ENCODE measurements at regions not wholly inside any gene's neighbourhood (a gene's known extent, or its start where the extent isn't known, plus 50 kb on each side); places are given as distances from the start of the nearest gene placed in this dataset.

DNA sequence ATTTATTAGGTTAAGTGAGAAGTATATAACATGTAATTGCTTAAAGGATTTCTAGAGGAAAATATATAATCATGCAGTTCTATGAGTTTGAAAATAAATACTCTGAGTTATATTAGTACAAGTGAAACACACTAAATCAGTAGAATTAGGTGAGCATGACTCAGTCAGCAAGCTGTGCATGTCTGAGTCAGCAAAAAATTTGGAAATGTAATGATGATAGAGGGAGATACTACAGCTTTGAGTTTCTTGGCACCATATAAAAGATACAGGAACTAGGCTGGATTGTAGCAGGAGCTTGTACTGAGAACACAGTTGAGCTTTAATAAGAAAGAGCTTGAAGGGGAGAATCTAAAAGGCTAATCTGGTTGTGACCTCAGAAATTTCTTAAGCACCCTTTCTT lies 1224.6 kb downstream of the CDH8 start:
- no peaks in the 10 kb centered on the region for H3K36me3 ChIP-seq (replicated peaks in 1 of 2; ENCODE audit: control insufficient read depth in 1 of 2, insufficient read depth in 2 of 2, low read length in 1 of 2)
- peaks cover 3% of the 10 kb centered on the region; the same call in 1 of the 2 replicates for H3K9me2 ChIP-seq
- TF ChIP-seq, protein P1, sequence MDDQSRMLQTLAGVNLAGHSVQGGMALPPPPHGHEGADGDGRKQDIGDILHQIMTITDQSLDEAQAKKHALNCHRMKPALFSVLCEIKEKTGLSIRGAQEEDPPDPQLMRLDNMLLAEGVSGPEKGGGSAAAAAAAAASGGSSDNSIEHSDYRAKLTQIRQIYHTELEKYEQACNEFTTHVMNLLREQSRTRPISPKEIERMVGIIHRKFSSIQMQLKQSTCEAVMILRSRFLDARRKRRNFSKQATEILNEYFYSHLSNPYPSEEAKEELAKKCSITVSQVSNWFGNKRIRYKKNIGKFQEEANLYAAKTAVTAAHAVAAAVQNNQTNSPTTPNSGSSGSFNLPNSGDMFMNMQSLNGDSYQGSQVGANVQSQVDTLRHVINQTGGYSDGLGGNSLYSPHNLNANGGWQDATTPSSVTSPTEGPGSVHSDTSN (IDR thresholded peaks at IDR 0.05): no peak
- no peak for TF ChIP-seq YY1 (IDR thresholded peaks at IDR 0.05; ENCODE audit: low read depth)
- TF ChIP-seq NRF1 (IDR thresholded peaks at IDR 0.05; ENCODE audit: low read depth, low read length): no peak
- TF ChIP-seq MXI1 (IDR thresholded peaks at IDR 0.05; ENCODE audit: low read depth, low read length): no peak
- POLR2A ChIA-PET: no interaction called here
- no peaks in the 10 kb centered on the region for H3K27me3 ChIP-seq (ENCODE audit: insufficient read depth)
- H2AFZ ChIP-seq (ENCODE audit: low read depth): no peak overlapping the region
- no peak overlapping the region for H3K9ac ChIP-seq
- H3K4me1 ChIP-seq (ENCODE audit: control insufficient read depth in 1 of 2, insufficient read depth in 2 of 2, low read depth in 1 of 2, low read length in 1 of 2): no peaks in the 10 kb centered on the region
- no peak overlapping the region for H3K4me3 ChIP-seq (ENCODE audit: low read depth in 2 of 2, low read length in 1 of 2)
- H3K4me2 ChIP-seq: no peak overlapping the region
- no peaks in the 10 kb centered on the region for H3F3A ChIP-seq (replicated peaks; ENCODE audit: insufficient read depth)
- H3K27ac ChIP-seq (ENCODE audit: low read depth in 2 of 2, low read length in 1 of 2): no peak overlapping the region
- H4K20me1 ChIP-seq (ENCODE audit: insufficient read depth): no peaks in the 10 kb centered on the region
- CTCF ChIA-PET: no interaction called here
- no peaks in the 10 kb centered on the region for H3K79me2 ChIP-seq (ENCODE audit: insufficient read depth)
- H3K9me3 ChIP-seq: no peaks in the 10 kb centered on the region; the same call in 1 of the 2 replicates
- no peak for DNase-seq

DNA sequence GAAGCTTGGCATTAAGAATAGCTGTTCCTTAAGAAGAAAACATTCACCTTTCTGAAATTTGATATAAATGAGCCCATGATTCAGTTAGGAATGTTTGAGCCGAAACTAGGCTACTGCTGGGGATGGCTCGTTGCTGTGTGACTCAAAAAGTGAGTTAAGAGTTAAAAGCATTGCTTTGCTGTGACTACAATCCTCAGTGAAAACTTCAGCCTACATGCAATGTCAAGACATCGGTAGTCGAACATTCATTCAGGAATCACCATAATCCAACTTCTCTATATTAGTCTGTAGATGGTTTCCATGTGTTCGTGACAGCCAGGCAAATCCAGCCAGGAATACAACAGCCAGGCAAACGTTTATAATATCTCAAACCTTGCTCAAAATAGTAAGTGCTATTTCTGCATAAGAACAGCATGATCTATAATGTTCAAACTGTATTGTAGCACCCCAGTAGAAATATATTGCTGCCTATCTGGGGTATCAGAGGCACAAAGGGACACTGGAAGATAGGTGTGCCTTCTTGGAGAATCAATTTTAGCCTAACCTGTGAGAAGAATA lies 1225.1 kb downstream of the CDH8 start:
- no peak overlapping the region for H3K4me2 ChIP-seq
- POLR2A ChIA-PET: no interaction called here
- 24% methylated on average over 6 of the region's 6 CpGs for WGBS (ENCODE audit: low lambda C conversion rate)

DNA sequence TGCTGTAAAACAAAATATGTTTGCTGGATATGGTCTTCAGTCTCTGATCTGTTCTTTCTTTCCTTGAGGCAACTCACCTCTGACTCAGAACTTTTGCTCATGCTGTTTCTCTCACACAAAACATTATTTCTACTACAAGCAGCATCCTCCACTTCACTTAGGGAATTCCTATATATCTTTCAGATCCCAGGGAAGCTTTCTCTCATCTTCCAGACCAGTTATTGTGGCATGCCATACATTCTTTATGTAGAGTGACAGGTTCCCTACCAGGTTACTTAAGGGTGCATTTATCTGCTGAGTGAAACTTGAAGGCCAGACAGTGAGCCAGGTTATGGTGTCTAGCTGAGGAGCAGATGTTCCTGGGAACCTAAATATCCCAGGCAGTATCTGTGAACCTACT lies 1226.0 kb downstream of the CDH8 start:
- no peaks in the 10 kb centered on the region for H3F3A ChIP-seq (replicated peaks; ENCODE audit: insufficient read depth)
- ChIA-PET POLR2A (no interaction called here), CTCF (no interaction called here)
- no peaks in the 10 kb centered on the region for H3K79me2 ChIP-seq (ENCODE audit: insufficient read depth)
- TF ChIP-seq MXI1 (IDR thresholded peaks at IDR 0.05; ENCODE audit: low read depth, low read length): no peak
- TF ChIP-seq, protein P2, sequence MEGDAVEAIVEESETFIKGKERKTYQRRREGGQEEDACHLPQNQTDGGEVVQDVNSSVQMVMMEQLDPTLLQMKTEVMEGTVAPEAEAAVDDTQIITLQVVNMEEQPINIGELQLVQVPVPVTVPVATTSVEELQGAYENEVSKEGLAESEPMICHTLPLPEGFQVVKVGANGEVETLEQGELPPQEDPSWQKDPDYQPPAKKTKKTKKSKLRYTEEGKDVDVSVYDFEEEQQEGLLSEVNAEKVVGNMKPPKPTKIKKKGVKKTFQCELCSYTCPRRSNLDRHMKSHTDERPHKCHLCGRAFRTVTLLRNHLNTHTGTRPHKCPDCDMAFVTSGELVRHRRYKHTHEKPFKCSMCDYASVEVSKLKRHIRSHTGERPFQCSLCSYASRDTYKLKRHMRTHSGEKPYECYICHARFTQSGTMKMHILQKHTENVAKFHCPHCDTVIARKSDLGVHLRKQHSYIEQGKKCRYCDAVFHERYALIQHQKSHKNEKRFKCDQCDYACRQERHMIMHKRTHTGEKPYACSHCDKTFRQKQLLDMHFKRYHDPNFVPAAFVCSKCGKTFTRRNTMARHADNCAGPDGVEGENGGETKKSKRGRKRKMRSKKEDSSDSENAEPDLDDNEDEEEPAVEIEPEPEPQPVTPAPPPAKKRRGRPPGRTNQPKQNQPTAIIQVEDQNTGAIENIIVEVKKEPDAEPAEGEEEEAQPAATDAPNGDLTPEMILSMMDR (IDR thresholded peaks at IDR 0.05): no peak
- no peak for TF ChIP-seq SIN3A (IDR thresholded peaks at IDR 0.05; ENCODE audit: borderline replicate concordance, low read depth, low read length)
- TF ChIP-seq GATA2 (CRISPR knock-in tag; IDR thresholded peaks at IDR 0.05): no peak
- TF ChIP-seq FOSL2 (IDR thresholded peaks at IDR 0.05; ENCODE audit: borderline replicate concordance, low read depth): no peak
- TF ChIP-seq RFX5 (IDR thresholded peaks at IDR 0.05; ENCODE audit: low read length): no peak
- TF ChIP-seq TCF12 (IDR thresholded peaks at IDR 0.05): no peak
- TF ChIP-seq MEF2A (IDR thresholded peaks at IDR 0.05; ENCODE audit: borderline replicate concordance, low read depth): no peak
- TF ChIP-seq, protein P3, sequence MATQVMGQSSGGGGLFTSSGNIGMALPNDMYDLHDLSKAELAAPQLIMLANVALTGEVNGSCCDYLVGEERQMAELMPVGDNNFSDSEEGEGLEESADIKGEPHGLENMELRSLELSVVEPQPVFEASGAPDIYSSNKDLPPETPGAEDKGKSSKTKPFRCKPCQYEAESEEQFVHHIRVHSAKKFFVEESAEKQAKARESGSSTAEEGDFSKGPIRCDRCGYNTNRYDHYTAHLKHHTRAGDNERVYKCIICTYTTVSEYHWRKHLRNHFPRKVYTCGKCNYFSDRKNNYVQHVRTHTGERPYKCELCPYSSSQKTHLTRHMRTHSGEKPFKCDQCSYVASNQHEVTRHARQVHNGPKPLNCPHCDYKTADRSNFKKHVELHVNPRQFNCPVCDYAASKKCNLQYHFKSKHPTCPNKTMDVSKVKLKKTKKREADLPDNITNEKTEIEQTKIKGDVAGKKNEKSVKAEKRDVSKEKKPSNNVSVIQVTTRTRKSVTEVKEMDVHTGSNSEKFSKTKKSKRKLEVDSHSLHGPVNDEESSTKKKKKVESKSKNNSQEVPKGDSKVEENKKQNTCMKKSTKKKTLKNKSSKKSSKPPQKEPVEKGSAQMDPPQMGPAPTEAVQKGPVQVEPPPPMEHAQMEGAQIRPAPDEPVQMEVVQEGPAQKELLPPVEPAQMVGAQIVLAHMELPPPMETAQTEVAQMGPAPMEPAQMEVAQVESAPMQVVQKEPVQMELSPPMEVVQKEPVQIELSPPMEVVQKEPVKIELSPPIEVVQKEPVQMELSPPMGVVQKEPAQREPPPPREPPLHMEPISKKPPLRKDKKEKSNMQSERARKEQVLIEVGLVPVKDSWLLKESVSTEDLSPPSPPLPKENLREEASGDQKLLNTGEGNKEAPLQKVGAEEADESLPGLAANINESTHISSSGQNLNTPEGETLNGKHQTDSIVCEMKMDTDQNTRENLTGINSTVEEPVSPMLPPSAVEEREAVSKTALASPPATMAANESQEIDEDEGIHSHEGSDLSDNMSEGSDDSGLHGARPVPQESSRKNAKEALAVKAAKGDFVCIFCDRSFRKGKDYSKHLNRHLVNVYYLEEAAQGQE (IDR thresholded peaks at IDR 0.05; ENCODE audit: low read depth, low read length): no peak
- TF ChIP-seq NRF1 (IDR thresholded peaks at IDR 0.05; ENCODE audit: low read depth, low read length): no peak
- TF ChIP-seq GABPA (IDR thresholded peaks at IDR 0.05; ENCODE audit: low read depth): no peak
- no peak for TF ChIP-seq FOXM1 (IDR thresholded peaks at IDR 0.05; ENCODE audit: low read depth)
- TF ChIP-seq YY1 (IDR thresholded peaks at IDR 0.05; ENCODE audit: low read depth): no peak
- TF ChIP-seq RXRA (IDR thresholded peaks at IDR 0.05; ENCODE audit: borderline replicate concordance, low read depth): no peak
- TF ChIP-seq NFIC (IDR thresholded peaks at IDR 0.05; ENCODE audit: borderline replicate concordance): no peak
- no peak for DNase-seq
- no peak overlapping the region for H3K9ac ChIP-seq
- H3K4me3 ChIP-seq (ENCODE audit: low read depth in 2 of 2, low read length in 1 of 2): no peak overlapping the region
- H2AFZ ChIP-seq (ENCODE audit: low read depth): no peak overlapping the region
- no peaks in the 10 kb centered on the region for H4K20me1 ChIP-seq (ENCODE audit: insufficient read depth)
- peaks cover 3% of the 10 kb centered on the region; the same call in 1 of the 2 replicates for H3K9me2 ChIP-seq
- no peak overlapping the region for H3K27ac ChIP-seq (ENCODE audit: low read depth in 2 of 2, low read length in 1 of 2)
- H3K9me3 ChIP-seq: no peaks in the 10 kb centered on the region; the same call in 1 of the 2 replicates
- H3K27me3 ChIP-seq (ENCODE audit: insufficient read depth): no peaks in the 10 kb centered on the region
- H3K4me1 ChIP-seq (ENCODE audit: control insufficient read depth in 1 of 2, insufficient read depth in 2 of 2, low read depth in 1 of 2, low read length in 1 of 2): no peaks in the 10 kb centered on the region
- H3K4me2 ChIP-seq: no peak overlapping the region
- no peaks in the 10 kb centered on the region for H3K36me3 ChIP-seq (replicated peaks in 1 of 2; ENCODE audit: control insufficient read depth in 1 of 2, insufficient read depth in 2 of 2, low read length in 1 of 2)

More for the DNA sequence above, 1225.1 kb downstream of the CDH8 start:
- no peaks in the 10 kb centered on the region for H3F3A ChIP-seq (replicated peaks; ENCODE audit: insufficient read depth)
- no peak overlapping the region for H3K4me3 ChIP-seq (ENCODE audit: low read depth in 2 of 2, low read length in 1 of 2)
- DNase-seq: no peak
- no peaks in the 10 kb centered on the region for H3K4me1 ChIP-seq (ENCODE audit: control insufficient read depth in 1 of 2, insufficient read depth in 2 of 2, low read depth in 1 of 2, low read length in 1 of 2)
- peaks cover 3% of the 10 kb centered on the region; the same call in 1 of the 2 replicates for H3K9me2 ChIP-seq
- TF ChIP-seq FOXJ3 (CRISPR knock-in tag; IDR thresholded peaks at IDR 0.05): no peak
- TF ChIP-seq MEF2A (IDR thresholded peaks at IDR 0.05; ENCODE audit: borderline replicate concordance, low read depth): no peak
- no peak for TF ChIP-seq YY1 (IDR thresholded peaks at IDR 0.05; ENCODE audit: low read depth)
- no peak for TF ChIP-seq RFX5 (IDR thresholded peaks at IDR 0.05; ENCODE audit: low read length)
- CTCF ChIA-PET: no interaction called here
- H3K9me3 ChIP-seq: no peaks in the 10 kb centered on the region
- no peaks in the 10 kb centered on the region for H4K20me1 ChIP-seq (ENCODE audit: insufficient read depth)
- H3K36me3 ChIP-seq (replicated peaks in 1 of 2; ENCODE audit: control insufficient read depth in 1 of 2, insufficient read depth in 2 of 2, low read length in 1 of 2): no peaks in the 10 kb centered on the region
- H3K27me3 ChIP-seq (ENCODE audit: insufficient read depth): no peaks in the 10 kb centered on the region
- H3K9ac ChIP-seq: no peak overlapping the region
- no peak overlapping the region for H3K27ac ChIP-seq (ENCODE audit: low read depth in 2 of 2, low read length in 1 of 2)
- no peak overlapping the region for H2AFZ ChIP-seq (ENCODE audit: low read depth)
- no peaks in the 10 kb centered on the region for H3K79me2 ChIP-seq (ENCODE audit: insufficient read depth)

Data from SK-N-SH (cell line).